ENCODE measurements at regions not wholly inside any gene's neighbourhood (a gene's known extent, or its start where the extent isn't known, plus 50 kb on each side); places are given as distances from the start of the nearest gene placed in this dataset.
"Not testable (repeated sequence)": the region's sequence is repeated elsewhere in the genome, so short reads cannot be mapped to it uniquely, and the experiment has no call there.

DNA sequence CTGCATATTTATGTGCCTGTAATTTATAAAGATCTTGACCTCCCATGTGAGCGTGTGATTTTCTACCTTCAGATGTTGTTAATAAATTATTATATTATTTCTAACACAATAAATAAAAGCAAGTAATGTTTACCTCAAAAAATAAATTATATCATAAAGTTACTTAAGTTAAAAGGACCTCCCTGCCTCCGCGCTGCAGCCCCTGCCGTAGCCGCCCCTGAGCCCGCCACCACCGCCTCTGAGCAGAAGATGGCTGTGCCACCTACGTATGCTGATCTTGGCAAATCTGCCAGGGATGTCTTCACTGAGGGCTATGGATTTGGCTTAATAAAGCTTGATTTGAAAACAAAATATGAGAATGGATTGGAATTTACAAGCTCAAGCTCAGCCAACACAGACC, 119.6 kb upstream of the BRWD3 start:
- ATAC-seq (no peak), DNase-seq (no peak)
- intact Hi-C loops (cut with DNase I, micrococcal nuclease): no loop called here

DNA sequence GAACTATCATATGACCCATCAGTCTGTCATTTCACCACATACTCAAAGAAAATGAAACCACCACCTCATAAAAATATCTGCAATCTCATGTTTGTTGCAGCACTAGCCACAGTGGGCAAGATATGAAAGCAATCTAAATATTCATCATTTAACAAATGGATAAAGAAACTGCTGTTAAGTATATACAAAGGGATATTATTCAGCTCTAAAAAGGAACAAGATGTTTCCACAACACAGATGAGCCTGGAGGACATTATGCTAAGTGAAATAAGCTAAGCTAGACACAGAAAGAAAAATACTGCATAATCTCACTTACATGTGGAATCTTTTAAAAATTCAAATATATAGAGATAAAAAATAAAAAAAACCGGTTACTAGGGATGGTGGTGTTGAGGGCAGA, 108.2 kb upstream of the BRWD3 start:
- DNase-seq (no peak), ATAC-seq (no peak)
- intact Hi-C loops (cut with DNase I, micrococcal nuclease): no loop called here

DNA sequence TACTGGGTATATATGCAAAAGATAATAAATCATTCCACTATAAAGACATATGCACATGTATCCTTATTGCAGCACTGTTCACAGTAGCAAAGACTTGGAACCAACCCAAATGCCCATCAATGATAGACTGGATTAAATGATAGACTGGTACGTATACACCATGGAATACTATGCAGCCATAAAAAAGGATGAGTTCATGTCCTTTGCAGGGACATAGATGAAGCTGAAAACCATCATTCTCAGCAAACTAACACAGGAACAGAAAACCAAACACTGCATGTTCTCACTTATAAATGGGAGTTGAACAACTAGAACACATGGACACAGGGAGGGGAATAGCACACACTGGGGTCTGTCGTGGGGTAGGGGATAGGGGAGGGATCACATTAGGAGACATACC, 102.7 kb upstream of the BRWD3 start:
- ATAC-seq; DNase-seq; intact Hi-C loops (cut with DNase I, micrococcal nuclease): not testable (repeated sequence)

DNA sequence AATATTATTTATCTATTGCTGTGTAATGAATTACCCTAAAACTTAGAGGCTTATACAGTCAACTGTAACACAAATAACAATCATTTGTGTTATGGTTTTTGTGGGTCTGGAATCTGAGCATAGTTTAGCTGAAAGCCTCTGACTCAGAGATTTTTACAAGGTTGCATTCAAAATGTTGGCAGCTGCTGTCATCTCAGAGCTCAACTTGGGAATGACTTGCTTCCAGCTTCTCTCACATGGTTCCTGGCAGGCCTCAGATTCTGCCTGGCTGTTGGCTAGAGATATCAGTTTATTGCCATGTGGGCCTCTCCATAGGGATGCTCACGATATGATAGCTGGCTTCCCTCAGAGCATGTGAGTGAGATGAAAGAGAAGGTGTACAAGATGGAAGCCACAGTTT, 70.2 kb upstream of the BRWD3 start:
- no peak for ATAC-seq
- intact Hi-C loops (cut with DNase I, micrococcal nuclease): no loop called here

DNA sequence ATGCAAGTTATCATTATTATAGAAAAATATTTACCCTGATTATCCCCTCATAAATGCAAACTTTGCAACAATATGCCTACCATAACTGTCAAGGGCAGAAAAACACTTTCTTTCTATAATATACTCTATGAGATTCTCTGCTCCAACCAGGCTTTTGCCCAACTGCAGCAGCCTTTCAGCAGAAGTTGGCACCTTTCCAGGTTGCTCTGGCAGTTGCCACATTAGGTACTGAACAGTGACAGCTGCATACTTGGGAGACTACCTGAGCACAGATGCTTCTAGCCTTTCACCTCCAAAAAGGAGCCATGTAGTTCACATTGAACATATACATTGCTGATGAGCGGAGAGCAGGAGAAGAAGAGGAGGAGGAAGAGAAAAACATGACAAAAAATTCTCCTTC, 69.5 kb upstream of the BRWD3 start:
- peak in 1 of 2 donors; percentile 6 for DNase-seq
- intact Hi-C loops (cut with DNase I, micrococcal nuclease): no loop called here
- no peak for ATAC-seq

More for the DNA sequence above, 70.2 kb upstream of the BRWD3 start:
- no peak for DNase-seq

DNA sequence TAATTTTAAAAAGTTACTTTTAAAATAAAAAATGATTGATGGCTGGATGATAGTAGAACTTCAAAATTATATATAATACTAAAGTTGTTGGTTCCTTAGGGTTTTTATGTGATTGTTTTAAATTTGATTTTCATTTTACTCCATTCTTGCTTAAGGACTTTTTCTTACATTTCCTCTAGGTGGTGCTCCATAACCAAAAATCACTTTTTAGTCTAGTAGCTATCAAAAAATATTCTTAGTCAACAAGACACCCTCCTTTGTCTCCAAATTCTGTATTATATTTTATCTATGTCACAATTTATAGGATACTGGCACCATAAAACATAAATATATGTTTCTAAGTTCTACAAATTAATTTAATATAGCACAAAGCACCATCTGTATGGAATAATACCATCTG, 67.2 kb upstream of the BRWD3 start:
- intact Hi-C loops (cut with DNase I, micrococcal nuclease): no loop called here
- no peak for ATAC-seq

More for the DNA sequence above, 67.2 kb upstream of the BRWD3 start:
- DNase-seq: no peak
